HepG2 (cell line): ENCODE measurements at regions not wholly inside any gene's neighbourhood (a gene's known extent, or its start where the extent isn't known, plus 50 kb on each side); places are given as distances from the start of the nearest gene placed in this dataset.

ENCODE experiments used
- ATAC-seq: fragments of 200-7000 bp; cut with Tn5 transposase; 3 replicates; pipeline ENCODE4 v1.9.1; 2020; ENCODE audit warnings: mild to moderate bottlenecking, moderate library complexity
- BruUV-seq: library from RNA; stranded (reverse); fragments of 400-500 nt; replicated peaks from 2 replicates; lab custom pipeline; 2021; lab: Mats Ljungman, UMichigan
- CTCF ChIA-PET: fragments of 300-600 bp; formaldehyde crosslinking; extraction: SDS; loops from one replicate; lab custom pipeline; 2021; ENCODE audit warnings: low total read pairs, inconsistent platforms, low intra/inter-chr PET ratio; lab: Yijun Ruan, JAX
- POLR2A ChIA-PET: fragments of 350-600 bp; sonication (Branson Sonifier 250); formaldehyde crosslinking; loops from one replicate; lab custom pipeline; 2020; ENCODE audit warnings: antibody characterized with exemption, inconsistent platforms; lab: Yijun Ruan, JAX
- DNase-seq: peaks from one replicate; pipeline ENCODE4 v3.0.0-alpha.2; 2015; ENCODE audit warnings: low spot score
- FAIRE-seq: peaks from 3 replicates; lab custom pipeline; 2011; peaks lifted over from hg19 to GRCh38; lab: Jason Lieb, UNC
- H2AFZ ChIP-seq: one replicate; pipeline ENCODE4 v1.6.1; 2011; ENCODE audit warnings: low read length, inconsistent platforms
- H3K27ac ChIP-seq: fragments of 300-600 bp; 3 replicates; pipeline ENCODE4 v1.8.0; 2011; ENCODE audit warnings: mixed run types, mild to moderate bottlenecking, mixed read lengths, low read length, inconsistent platforms; ENCODE audit not compliant: insufficient read depth; ENCODE audit errors: extremely low read length
- H3K27me3 ChIP-seq, 2 experiments: fragments of 200-600 bp in 1 of 2; 2 replicates in 1 of 2; 3 replicates in 1 of 2; pipeline versions ENCODE4 v1.6.0 to v1.8.0; 2011; ENCODE audit warnings: low read length in 2 of 2, mild to moderate bottlenecking in 2 of 2, moderate library complexity in 2 of 2, inconsistent platforms in 1 of 2; ENCODE audit not compliant: insufficient read depth in 2 of 2, control insufficient read depth in 1 of 2
- H3K36me3 ChIP-seq, 2 experiments: fragments of 200-600 bp in 1 of 2; replicated peaks in 1 of 2; 2 replicates in 1 of 2; 3 replicates in 1 of 2; pipeline versions ENCODE4 v1.5.1 to v1.8.0; 2011; ENCODE audit warnings: low read length in 2 of 2, inconsistent platforms in 1 of 2; ENCODE audit not compliant: insufficient read depth in 2 of 2, control insufficient read depth in 1 of 2
- H3K4me1 ChIP-seq: 2 replicates; pipeline ENCODE4 v1.5.1; 2012; ENCODE audit warnings: low read length, inconsistent platforms; ENCODE audit not compliant: insufficient read depth
- H3K4me2 ChIP-seq: 2 replicates; pipeline ENCODE4 v1.6.0; 2011; ENCODE audit warnings: low read depth, low read length, inconsistent platforms
- H3K4me3 ChIP-seq, 3 experiments: fragments of 200-600 bp in 1 of 3; sonication (generic), shearing (Covaris generic) in 1 of 3; replicated peaks in 1 of 3; 2 replicates each; pipeline ENCODE4 v1.5.1; 2011 to 2016; ENCODE audit warnings: low read length in 3 of 3, inconsistent platforms in 2 of 3, low read depth in 2 of 3, mild to moderate bottlenecking in 2 of 3, control low read depth in 1 of 3, mixed read lengths in 1 of 3; ENCODE audit not compliant: insufficient read depth in 1 of 3
- H3K79me2 ChIP-seq: one replicate; pipeline ENCODE4 v1.6.1; 2011; ENCODE audit warnings: low read length, inconsistent platforms; ENCODE audit not compliant: insufficient read depth
- H3K9ac ChIP-seq: 2 replicates; pipeline ENCODE4 v1.6.0; 2011; ENCODE audit warnings: mild to moderate bottlenecking, low read depth, low read length, inconsistent platforms; ENCODE audit not compliant: insufficient read depth
- H3K9me3 ChIP-seq: 2 replicates; pipeline ENCODE4 v1.5.1; 2012; ENCODE audit warnings: mild to moderate bottlenecking, low read length
- H4K20me1 ChIP-seq: 2 replicates; pipeline ENCODE4 v1.6.0; 2011; ENCODE audit warnings: inconsistent platforms, mild to moderate bottlenecking, low read length, moderate library complexity; ENCODE audit not compliant: insufficient read depth
- CEBPG ChIP-seq: IDR thresholded peaks from 2 replicates; pipeline ENCODE4 v1.6.1; 2016
- KAT2B ChIP-seq: fragments of 150-350 bp; IDR thresholded peaks from 2 replicates; pipeline ENCODE4 v1.6.1; 2014; ENCODE audit warnings: low read depth, low read length, borderline replicate concordance
- KMT2B ChIP-seq: IDR thresholded peaks from 2 replicates; pipeline ENCODE4 v1.6.1; 2016; ENCODE audit warnings: missing genetic modification reagents, missing compliant biosample characterization
- MLLT10 ChIP-seq: sonication (generic); formaldehyde crosslinking; IDR thresholded peaks from 2 replicates; pipeline ENCODE4 v1.4.0; 2020; ENCODE audit warnings: missing genetic modification reagents
- MTA3 ChIP-seq: sonication (generic); formaldehyde crosslinking; IDR thresholded peaks from 2 replicates; pipeline ENCODE4 v1.4.0; 2020; ENCODE audit warnings: missing genetic modification reagents
- MXD4 ChIP-seq: IDR thresholded peaks from 2 replicates; pipeline ENCODE4 v1.6.1; 2016; ENCODE audit warnings: mild to moderate bottlenecking, missing biosample characterization, missing genetic modification reagents
- RAD21 ChIP-seq: fragments of 450-650 bp; formaldehyde crosslinking; IDR thresholded peaks from 2 replicates; pipeline ENCODE4 v1.5.0; 2020; ENCODE audit warnings: mild to moderate bottlenecking
- TCF12 ChIP-seq, 2 experiments: fragments of 450-650 bp in 1 of 2; sonication (generic) in 1 of 2; formaldehyde crosslinking in 1 of 2; IDR thresholded peaks; 2 replicates each; pipeline versions ENCODE4 v1.6.1 to v1.8.0; 2017 to 2022; ENCODE audit warnings: antibody characterized with exemption in 1 of 2, mild to moderate bottlenecking in 1 of 2, missing genetic modification reagents in 1 of 2, moderate library complexity in 1 of 2
- TP53 ChIP-seq: sonication (generic); formaldehyde crosslinking; conservative IDR thresholded peaks from 2 replicates; pipeline ENCODE4 v1.4.0; 2020; ENCODE audit warnings: missing genetic modification reagents
- ZBTB14 ChIP-seq: sonication (generic); formaldehyde crosslinking; IDR thresholded peaks from 2 replicates; pipeline ENCODE4 v1.4.0; 2020; ENCODE audit warnings: missing genetic modification reagents
- ZNF512 ChIP-seq: sonication (generic); formaldehyde crosslinking; IDR thresholded peaks from 2 replicates; pipeline ENCODE4 v1.4.0; 2020; ENCODE audit warnings: mild to moderate bottlenecking, missing genetic modification reagents
- ZNF549 ChIP-seq: sonication (generic); formaldehyde crosslinking; IDR thresholded peaks from 2 replicates; pipeline ENCODE4 v1.5.0; 2020; ENCODE audit warnings: missing genetic modification reagents
- ZNF552 ChIP-seq: sonication (generic); formaldehyde crosslinking; IDR thresholded peaks from 2 replicates; pipeline ENCODE4 v1.9.0; 2022; ENCODE audit warnings: missing genetic modification reagents, mild to moderate bottlenecking, borderline replicate concordance
- ZNF562 ChIP-seq: sonication (generic); formaldehyde crosslinking; IDR thresholded peaks from 2 replicates; pipeline ENCODE4 v1.8.0; 2022; ENCODE audit warnings: missing genetic modification reagents, borderline replicate concordance
- ZNF598 ChIP-seq: sonication (generic); formaldehyde crosslinking; IDR thresholded peaks from 2 replicates; pipeline ENCODE4 v1.5.1; 2020; ENCODE audit warnings: mild to moderate bottlenecking, missing genetic modification reagents, borderline replicate concordance
- ZNF816 ChIP-seq: sonication (generic); formaldehyde crosslinking; IDR thresholded peaks from 2 replicates; pipeline ENCODE4 v1.8.0; 2022; ENCODE audit warnings: missing genetic modification reagents, mild to moderate bottlenecking, borderline replicate concordance
- WGBS: methylation state at CpG from one replicate; pipeline ENCODE4 v1.1.6; 2017; ENCODE audit warnings: low lambda C conversion rate; 5-methylcytosine and 5-hydroxymethylcytosine counted together
- in situ Hi-C: cut with HindIII; loops from 2 replicates; pipeline ENCODE4 v1.10.0; 2017; ENCODE audit warnings: low pct_unique_long_range_greater_than_20kb; ENCODE audit not compliant: extremely low pct_ligation_motif_present
- intact Hi-C: fragments of 100-400 bp; cut with micrococcal nuclease; formaldehyde crosslinking; loops from one replicate; pipeline ENCODE4 v1.10.0; 2022; ENCODE audit not compliant: unreplicated experiment
- TF ChIP-seq, protein P1 (sequence below): conservative IDR thresholded peaks from 2 replicates; pipeline ENCODE4 v1.6.1; 2018; ENCODE audit warnings: missing genetic modification reagents
- TF ChIP-seq, protein P2 (sequence below): sonication (generic); formaldehyde crosslinking; IDR thresholded peaks from 2 replicates; pipeline ENCODE4 v1.5.1; 2020; ENCODE audit warnings: missing genetic modification reagents, mild to moderate bottlenecking, borderline replicate concordance

GRCh38 chr12:115400011-115400410 is 716.0 kb upstream of the TBX3 start (continued):
- no peak for TF ChIP-seq KAT2B
- TF ChIP-seq, protein P1, sequence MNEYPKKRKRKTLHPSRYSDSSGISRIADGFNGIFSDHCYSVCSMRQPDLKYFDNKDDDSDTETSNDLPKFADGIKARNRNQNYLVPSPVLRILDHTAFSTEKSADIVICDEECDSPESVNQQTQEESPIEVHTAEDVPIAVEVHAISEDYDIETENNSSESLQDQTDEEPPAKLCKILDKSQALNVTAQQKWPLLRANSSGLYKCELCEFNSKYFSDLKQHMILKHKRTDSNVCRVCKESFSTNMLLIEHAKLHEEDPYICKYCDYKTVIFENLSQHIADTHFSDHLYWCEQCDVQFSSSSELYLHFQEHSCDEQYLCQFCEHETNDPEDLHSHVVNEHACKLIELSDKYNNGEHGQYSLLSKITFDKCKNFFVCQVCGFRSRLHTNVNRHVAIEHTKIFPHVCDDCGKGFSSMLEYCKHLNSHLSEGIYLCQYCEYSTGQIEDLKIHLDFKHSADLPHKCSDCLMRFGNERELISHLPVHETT (CRISPR knock-in tag): no peak
- TF ChIP-seq ZNF549 (CRISPR knock-in tag): no peak
- no peak for TF ChIP-seq TP53
- no peak for TF ChIP-seq MLLT10 (CRISPR knock-in tag)
- TF ChIP-seq MXD4: no peak
- no peak for TF ChIP-seq RAD21
- TF ChIP-seq KMT2B (CRISPR knock-in tag): no peak
- no peak for TF ChIP-seq ZNF816 (CRISPR knock-in tag)
- no peak for TF ChIP-seq ZNF562
- no peak for TF ChIP-seq CEBPG
- TF ChIP-seq ZBTB14 (CRISPR knock-in tag): no peak
- TF ChIP-seq MTA3 (CRISPR knock-in tag): no peak

- FAIRE-seq: peak; percentile 91
- Histone ChIP-seq H2AFZ (no peak overlapping the region), H3K4me1 (peaks cover 57% of the 10 kb centered on the region), H3K27ac (peak overlapping the region; percentile 30), H4K20me1 (no peaks in the 10 kb centered on the region), H3K9me3 (peaks cover 9% of the 10 kb centered on the region), H3K36me3 (no peaks in the 10 kb centered on the region), H3K79me2 (no peaks in the 10 kb centered on the region), H3K9ac (no peak overlapping the region), H3K4me2 (peak overlapping the region; percentile 50; the same call in 1 of the 2 replicates), H3K27me3 (no peaks in the 10 kb centered on the region), H3K4me3 (no peak overlapping the region)
- ChIA-PET CTCF (interaction anchor here (0.6 to 2.0 kb wide), 9 partner anchors 36 to 773 kb away, joined by 3 to 23 read pairs (median 3); no protein-coding TSS in a partner anchor), POLR2A (interaction anchor here (0.9 to 2.5 kb wide), 8 partner anchors 11 to 741 kb away, joined by 3 to 20 read pairs (median 6); partner anchors contain the start of gene TBX3)
- in situ Hi-C loops: loop anchor here (5.0 kb wide), 1 partner anchor 731 kb away; no protein-coding TSS in a partner anchor
- ATAC-seq: peak; percentile 100
- BruUV-seq: no TSS peak
- DNase-seq: peak; percentile 92
- whole genome bisulfite sequencing: 0% methylated on average over 1 of the region's 4 CpGs
- intact Hi-C loops: loop anchor here (1.0 to 10.0 kb wide), 6 partner anchors 70 to 730 kb away; partner anchors contain the start of gene TBX3
- TF ChIP-seq, protein P2, sequence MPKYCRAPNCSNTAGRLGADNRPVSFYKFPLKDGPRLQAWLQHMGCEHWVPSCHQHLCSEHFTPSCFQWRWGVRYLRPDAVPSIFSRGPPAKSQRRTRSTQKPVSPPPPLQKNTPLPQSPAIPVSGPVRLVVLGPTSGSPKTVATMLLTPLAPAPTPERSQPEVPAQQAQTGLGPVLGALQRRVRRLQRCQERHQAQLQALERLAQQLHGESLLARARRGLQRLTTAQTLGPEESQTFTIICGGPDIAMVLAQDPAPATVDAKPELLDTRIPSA: no peak
- no peak for TF ChIP-seq ZNF512 (CRISPR knock-in tag)
- TF ChIP-seq ZNF598 (CRISPR knock-in tag): no peak
- no peak for TF ChIP-seq TCF12 (IDR thresholded peaks at IDR 0.05)
- TF ChIP-seq TCF12 (CRISPR knock-in tag; IDR thresholded peaks at IDR 0.05): no peak
- peak; percentile 45 for TF ChIP-seq CEBPG
- TF ChIP-seq ZNF552 (CRISPR knock-in tag): no peak
Measured at GRCh38 chr12:115398311-115398781, 714.4 kb upstream of the TBX3 start.
